ENCODE measurements at regions not wholly inside any gene's neighbourhood (a gene's known extent, or its start where the extent isn't known, plus 50 kb on each side); places are given as distances from the start of the nearest gene placed in this dataset.

DNA sequence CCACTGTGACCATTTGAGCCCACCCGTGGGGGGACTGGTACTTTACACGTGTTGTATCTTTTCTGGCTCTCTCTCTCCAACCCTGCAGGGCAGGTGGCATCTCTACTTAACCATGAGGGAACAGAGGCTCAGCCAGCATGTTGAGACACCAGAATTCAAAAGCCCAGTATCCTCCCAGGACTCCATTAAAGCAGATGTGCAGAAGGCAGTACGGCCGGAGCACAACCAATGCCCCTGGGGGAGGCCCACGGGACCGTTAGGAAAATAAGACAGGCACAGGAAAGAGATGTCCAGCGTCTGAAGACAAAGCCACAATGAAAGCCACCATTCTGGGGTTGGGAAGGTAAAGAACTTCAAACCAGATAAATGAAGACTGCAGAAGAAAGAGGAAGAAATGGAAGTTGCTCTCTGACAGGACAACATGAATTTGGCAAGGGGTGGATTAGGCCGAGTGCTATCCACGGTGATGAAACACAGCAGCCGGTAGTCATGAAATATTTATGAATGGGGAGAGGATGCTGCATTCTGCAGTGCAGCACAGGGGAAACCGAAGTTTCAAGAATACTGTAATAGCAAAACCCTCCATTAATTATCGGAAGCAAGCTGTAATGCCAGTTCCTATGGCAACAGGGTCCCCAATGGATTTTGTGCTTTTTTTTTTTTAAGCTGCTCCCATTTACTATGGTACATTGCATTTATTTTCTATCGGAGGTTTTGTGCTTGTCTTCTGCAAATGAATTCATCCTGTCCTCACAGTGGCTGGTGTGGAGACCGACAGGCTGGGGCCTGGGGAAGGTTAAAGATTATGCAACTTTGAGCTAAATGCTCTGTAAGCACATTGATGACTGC, 179.4 kb downstream of the NRN1 start:
- TF ChIP-seq CTCF (IDR thresholded peaks at IDR 0.05; ENCODE audit: insufficient read depth, low read depth, low read length) (no peak), EZH2 (IDR thresholded peaks at IDR 0.05; ENCODE audit: insufficient read depth, low read length) (no peak)
